Retina (tissue), 1 donor: ENCODE measurements at regions not wholly inside any gene's neighbourhood (a gene's known extent, or its start where the extent isn't known, plus 50 kb on each side); places are given as distances from the start of the nearest gene placed in this dataset.

Source experiments
- DNase-seq: peaks from one replicate; pipeline ENCODE4 v3.0.0-alpha.2; 2016

DNA sequence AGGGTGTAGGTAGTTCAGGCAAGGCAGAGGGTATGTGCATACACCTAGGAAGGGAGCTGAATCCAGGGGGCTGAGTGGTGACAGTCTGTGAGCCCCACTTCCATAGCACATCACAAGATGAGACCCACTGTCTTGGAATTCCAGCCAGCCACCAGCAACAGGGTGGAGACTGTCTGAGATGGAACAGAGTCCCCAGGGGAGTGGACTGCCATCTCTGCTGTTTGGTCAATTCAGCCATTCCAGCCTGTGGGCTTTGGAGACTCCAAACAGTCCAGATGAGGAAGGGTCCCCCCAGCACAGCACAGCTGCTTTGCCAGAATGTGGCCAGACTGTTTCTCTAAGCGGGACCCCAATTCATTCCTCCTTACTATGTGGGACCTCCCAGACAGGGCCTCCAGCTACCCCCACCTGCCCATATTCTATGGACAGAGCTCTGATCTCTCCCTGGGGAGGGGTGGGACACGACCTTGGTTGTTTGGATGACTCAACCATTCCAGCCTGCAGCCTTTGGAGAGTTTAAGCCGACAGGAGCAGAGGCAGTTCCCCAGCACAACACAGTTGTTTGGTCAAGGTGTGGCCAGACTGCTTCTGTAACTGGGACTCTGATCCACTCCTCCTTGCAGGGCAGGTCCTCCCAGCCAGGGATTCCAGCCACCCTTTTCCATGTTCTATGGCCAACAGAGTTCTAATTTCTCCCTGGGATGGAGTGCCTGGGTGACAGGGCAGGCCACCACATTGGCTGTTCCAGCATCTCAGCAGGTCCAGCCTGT lies 178.0 kb downstream of the RND3 start:
- no peak for DNase-seq

DNA sequence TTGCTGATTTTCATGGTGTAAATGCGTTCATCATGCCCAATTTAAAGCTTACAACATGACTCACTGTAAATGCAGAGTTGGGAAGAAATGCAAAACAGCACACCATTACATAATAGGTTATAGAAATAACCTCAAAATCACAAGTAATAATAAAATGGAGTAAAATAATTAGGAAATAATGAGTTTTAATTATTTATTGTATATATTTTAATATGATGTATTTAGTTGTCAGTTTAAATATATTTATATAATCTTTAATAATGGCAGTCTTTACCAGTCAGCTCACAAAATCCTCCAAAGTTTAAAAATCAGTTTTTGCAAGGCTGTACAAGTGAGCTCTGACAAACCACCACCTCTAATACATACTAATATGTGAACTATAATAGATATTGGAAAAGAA lies 180.2 kb downstream of the RND3 start:
- no peak for DNase-seq

DNA sequence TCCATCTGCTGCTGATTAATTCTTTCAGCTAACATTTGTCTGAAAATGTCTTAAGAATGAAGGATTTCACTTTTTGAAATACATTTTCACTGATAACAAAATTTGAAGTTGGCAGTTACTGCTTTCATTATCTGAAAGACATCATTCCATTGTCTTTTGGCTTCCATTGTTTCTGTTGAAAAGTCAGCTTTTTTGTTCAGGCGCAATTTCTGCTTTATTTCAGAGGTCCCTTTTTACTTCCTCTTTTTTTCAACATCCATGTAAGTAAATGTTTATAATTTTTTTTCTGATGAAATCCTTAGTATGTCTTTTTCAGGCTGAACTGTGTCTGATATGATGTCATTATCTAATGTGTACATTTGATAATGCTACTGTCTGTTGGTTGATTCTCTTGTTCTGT lies 184.2 kb downstream of the RND3 start:
- DNase-seq = no peak

DNA sequence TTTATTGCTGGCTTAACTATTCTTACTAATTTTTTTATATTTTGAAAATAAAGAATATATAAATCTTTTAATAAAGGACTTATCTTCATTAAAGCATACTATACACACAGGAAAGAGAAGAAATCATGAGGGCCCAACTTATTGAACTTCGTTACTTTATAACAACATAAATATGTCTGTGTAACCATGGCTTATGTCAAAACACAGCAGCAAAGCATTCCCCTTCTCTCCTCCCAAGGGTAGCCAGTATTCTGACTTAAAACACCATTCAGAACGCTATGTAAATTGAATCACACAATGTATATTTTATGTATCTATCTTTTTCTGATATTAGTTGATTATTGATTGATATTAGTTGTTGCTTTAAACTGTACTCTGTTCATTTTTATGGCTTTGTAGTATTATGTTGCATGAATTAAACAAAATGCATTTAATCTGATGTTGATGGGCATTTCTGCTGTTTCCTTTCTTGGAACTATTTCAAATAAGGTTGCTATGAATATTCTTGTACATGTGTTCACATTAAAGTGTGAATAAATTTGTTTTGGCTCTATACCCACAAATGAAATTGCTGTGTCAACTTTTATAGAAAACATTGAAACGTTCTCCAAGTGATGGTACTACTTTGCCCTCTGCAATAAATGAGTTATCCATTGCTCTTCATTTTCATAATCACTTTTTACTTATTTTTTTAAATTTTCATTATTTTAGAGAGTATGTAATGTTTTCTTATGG lies 188.7 kb downstream of the RND3 start:
- DNase-seq = no peak

DNA sequence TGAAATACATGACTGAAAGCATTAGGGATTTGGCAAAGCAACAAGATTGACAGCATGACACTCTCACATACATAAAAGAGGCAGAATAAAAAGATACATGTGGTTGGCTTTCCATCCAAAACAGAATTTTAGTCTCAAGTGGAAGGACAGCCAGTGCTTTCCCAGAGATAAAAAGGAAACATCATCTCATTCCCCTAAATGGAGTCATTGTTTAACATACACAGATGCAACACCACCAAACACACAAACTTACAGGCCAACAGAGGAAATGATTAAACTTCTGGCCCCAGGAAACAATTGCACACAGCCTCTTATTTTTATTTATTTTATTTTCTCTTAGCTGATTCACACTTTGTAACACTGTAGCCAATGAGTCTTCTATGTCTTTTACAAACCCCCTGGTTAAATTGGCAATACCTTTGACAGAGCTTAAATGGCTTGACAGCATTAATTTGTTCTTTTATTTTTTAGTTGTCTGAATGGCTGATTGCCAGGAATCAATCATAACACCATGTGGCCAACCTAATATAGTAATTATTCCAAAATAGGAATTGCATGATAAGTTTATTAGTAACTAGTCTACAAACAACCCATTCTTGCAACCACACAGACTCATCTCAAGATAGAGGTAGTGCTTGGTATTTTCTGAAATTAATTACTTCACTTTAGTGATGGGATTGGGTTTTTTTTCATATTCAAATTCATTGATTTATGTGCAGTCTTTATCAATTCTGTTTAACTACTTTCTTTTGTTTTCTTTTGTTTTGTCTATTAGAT lies 190.5 kb downstream of the RND3 start:
- no peak for DNase-seq

DNA sequence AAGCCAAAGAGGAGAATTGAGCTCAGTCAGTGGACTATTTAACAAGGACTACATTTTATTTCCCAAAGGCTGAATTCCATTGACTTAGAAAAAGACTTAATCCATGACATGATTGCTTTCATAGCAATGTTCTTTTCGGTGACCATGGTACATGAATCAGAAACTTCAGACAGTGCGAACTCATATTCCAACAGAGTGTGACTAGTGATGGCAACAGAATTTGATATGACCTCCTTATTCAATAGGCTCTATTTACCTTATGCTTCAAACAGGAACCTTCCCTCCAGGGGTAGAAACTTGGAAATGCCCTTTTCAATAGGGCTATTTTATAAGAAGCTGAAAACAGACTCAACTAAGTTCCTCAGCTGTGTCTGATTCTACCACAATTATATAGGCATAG lies 191.9 kb downstream of the RND3 start:
- DNase-seq = no peak

DNA sequence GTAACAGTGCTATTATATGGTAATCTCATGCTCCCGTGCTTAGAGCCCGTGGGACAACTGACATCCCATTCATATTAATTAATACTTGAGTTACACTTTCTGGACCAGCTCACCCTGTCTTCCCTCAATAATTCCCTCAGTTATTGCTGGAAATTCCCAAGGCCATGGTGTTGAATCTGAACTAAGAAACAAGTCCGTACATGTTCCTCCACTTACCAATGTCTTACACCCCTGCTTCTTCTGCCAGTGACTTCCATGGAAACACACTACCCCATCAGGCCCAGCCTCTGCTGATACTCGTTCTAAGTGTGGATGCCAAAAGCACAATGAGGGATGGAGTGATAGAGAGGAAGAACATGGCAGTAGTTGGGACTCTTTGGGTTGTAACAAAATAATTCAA lies 193.7 kb downstream of the RND3 start:
- no peak for DNase-seq

DNA sequence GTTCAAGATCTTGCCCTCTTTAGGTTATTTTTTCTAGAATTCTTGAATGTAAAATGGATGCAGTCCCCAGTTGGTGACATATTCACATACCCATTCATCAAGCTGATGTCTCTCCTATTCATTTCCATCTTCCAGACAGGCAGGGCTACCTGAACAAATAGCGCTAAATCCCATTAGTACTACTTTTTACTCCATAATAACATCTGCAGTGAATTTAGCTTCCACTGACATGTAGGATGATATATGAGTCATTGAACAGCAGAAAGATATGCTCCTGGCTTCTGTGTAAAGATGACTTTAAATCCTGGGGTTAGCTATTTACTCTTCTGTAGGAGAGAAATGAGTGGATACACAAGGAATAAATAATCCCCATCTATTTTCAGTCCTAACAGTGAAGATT lies 194.7 kb downstream of the RND3 start:
- DNase-seq = no peak

DNA sequence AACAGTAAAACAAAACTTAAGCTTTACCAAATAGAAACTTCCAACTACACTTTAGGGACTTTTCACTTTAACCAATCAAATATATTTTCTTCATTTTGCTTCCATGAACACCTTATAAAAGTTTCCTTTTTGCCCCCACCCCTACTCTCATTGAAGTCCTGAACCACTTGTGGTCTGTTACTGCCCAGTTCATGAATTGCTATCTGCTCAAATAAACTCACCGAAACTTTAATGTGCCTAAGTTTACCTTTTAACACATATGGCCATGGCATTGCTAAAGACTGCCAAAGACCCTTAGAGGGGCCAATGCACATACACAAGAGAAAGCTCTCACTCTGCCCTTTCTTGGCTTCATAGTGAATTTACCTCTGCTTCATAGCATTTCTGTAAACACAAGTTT lies 195.3 kb downstream of the RND3 start:
- no peak for DNase-seq

DNA sequence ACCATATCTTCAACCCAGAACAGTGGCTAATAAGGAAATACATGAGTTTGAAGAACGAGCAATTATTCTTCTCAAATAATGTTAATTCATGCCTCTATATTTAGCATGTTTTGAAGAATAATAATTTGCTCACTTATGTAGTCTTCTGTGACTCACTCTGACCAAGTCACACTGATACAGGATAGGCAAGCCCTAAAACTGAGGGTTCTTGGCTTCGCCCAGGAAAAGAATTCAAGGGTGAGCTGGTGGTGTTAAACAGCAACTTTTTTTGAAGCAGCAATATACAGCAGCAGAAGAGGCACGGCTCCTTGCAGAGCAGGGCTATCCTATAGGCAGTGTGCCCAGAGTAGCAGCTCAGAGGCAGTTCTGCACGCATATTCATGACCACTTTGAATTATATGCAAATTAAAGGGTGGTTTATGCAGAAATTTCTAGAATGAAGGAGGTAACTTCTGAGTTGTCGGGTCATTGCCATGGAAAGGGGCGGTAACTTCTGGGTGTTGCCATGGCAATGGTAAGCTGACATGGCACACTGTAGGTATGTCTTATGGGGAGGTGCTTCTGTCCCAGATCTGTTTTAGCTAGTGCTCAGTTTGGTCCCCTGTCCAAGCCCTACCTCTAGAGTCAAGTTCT lies 200.6 kb downstream of the RND3 start:
- no peak for DNase-seq

DNA sequence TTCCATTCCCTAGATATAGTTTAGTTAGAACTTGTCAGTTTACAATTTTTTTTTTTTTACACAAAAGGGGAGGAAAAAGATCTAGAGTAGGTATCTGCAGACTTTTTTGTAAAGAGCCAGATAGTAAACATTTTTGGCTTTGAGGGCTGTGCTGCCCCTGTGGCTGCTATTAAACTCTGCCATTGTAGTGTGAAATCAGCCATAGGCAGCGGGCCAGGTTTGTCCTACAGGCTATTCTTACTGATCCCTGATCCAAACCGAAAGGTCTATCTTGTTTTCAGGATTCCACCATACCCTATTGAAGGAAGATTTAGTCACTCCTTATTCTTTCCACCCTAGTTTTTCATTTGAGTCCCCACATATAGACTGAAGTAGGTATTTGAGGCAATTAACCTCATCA lies 203.4 kb downstream of the RND3 start:
- DNase-seq = no peak

DNA sequence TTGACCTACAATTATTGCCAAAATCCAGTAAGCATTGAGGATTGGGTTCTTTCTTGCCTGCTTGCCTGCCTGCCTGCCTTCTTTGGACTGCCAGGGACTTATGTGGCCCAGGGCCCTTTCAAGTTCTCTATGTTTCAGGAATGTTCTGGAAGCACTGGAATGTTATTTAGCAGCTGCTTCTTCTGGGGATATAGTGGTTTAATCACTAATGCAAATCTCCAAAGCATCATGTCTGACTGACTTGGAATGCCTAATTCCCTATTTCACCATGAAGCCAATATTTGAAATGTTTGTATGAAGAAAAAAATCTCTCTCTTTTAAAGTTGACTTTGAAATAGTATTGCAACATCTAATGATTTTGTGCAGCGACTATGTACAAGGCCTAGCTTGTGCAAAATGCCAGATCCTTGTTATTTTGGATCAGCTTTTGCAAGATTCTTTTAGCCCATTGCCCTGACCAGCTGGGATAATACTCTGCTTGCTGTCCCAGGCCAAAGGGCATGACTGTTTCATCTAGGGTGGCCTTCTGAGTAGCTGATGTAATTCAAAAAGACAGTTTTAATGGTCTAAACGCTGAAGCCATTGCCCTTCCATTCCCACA lies 204.6 kb downstream of the RND3 start:
- DNase-seq = no peak

DNA sequence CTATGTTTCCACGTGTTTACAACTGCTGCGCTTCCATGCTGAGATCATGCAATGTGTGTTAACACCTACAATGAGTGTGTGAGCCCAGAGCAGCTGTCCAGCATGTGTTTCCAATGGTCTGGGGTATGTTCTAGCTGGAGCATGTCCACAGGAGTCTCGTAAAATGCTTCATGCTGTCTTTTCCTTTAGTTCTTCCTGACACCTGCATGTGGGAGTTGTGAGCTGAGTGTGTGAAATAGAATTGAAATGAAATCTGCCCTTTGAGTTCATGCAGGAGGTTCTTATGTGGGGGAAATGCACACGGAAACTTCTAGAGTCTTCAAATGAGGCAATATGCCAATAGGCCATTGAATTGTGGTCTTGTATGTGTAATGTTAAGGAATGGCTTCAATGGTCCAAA lies 205.1 kb downstream of the RND3 start:
- no peak for DNase-seq

DNA sequence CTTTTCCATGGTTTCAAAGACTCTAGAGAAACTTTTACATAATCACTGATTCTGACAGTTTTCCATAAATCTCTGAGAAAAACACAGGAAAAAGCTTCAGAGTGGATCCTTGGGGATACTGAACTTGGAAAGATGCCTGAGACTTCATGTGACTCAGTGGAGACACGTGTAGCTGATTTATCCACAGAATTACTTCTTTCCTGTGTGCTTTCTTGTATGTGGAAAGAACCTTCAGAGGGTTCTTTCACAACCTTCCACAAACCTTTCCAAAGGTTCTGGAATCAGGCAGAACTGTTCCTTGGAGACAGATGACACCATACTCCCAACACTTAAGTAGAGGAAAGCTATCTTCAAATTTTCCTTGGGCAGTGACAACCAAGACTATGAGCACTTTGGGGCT lies 207.2 kb downstream of the RND3 start:
- no peak for DNase-seq

DNA sequence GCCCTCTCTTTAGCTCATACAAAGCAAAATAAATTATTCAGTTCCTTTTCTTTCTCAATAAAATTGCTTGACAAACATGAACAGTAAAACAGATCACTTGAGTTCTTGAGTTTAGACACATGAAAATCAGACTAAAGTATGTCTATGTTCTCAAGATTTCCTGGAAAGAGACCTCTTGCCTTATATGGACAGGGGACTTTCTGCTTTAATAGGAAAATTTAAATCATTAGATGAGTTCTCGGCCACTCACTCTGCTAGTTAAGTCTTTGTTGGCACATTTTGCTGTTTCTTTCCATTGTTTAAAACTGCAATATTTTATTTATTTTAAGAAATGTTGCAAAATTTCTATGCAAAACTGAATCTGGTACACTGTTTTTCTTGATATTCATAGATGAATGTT lies 207.8 kb downstream of the RND3 start:
- DNase-seq = no peak

DNA sequence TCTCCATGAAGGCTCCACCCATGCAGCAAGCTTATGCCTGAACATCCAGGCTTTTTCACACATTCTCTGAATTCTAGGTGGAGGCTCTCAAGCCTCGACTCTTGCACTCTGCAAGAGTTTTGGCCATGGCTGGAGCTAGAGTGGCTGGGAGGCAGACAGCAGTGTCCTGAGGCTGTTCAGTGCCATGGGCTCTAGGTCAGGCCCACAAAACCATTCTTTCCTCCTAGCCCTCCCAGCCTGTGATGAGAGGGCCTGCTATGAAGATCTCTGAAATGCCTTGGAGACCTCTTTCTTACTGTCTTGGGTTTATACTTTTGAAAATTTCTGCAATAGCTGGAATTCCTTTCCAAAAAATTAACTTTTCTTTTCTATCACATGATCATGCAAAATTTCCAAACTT lies 210.7 kb downstream of the RND3 start:
- no peak for DNase-seq

DNA sequence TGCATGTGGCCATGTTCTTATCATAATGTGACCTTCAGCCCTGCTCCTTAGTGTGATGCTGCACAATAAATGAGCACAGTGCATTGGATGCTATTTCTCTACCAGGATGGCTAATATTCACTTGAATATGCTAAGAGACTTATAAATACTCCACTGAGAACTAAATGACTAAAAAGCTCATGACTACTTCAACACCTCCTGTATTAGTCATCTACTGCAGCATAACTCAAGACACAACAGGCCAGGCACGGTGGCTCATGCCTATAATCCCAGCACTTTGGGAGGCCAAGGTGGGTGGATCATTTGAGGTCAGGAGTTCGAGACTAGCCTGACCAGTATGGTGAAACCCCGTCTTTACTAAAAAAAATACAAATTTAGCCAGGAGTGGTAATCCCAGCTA lies 213.4 kb downstream of the RND3 start:
- no peak for DNase-seq

DNA sequence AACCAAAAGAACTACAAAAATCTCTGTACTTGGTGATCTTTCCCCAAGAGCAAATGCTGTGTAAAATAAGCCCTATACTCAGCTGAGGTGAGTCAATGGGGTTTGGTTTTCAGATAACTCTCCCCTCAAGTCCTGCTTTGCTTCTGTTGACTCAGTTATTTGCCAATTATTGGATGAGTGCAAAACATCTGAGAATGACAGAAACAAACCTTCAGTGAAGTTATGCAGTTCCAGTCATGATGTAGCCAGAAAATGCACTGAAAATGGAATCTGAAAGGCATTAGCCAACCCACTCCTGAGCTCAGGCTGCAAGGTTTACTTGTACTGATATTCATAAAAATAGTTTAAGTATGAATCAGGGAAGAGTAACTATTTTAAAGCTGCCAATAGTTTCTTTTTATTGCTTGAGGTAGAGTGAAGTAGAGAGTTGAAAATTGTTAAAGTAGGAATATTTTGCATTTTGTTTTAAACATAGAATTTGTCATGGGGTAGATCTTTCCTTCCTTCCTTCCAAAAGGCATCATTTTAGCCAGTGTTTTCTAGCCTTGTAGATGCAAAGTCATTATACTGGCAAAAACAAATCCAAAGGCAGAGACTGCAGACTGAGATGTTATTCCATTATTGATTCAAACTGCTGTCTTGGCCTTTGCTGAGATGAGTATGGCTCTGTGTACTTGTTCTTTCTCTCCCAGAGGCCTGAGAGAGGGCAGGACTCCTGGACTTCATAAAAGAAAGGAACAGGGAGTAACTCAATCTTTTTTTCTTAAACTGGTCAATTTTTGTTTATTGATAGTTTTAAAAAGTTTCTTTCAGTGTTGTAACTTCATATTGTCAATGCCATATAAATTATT lies 215.3 kb downstream of the RND3 start:
- no peak for DNase-seq

DNA sequence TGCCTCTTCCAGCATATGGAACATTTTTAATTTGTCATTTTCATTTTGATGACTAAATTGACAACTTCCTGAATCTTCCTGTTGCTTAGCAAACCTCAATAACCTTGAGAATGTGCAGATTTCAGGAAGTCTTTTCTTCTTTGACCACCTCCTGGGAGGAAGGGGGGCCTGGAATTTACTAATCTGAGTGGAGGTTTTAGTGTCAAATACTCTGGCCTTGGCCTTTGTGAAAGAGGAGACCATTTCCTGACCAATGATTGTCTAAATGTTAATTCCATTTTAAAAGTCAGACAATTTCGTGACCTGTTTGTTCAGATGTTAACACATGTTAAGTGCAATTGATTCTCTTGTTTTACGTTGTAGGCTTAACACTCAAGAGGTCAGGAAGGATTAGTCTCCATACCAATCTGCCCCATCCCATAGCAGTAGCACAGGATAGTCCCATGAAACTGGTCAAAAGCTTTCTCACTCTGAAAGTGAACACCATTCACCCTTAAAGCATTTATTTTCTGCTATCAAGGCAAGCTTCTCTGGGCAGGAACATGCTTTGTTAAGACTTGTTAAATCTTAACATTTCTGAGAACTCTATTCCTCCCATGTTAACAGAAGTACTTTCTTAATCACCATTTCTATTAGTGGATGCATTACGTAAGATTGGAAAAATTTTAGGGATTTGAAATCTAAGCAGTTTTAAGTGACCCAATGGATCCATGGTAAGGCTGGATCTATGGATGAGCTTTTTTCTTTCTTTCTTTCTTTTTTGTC lies 219.6 kb downstream of the RND3 start:
- no peak for DNase-seq

DNA sequence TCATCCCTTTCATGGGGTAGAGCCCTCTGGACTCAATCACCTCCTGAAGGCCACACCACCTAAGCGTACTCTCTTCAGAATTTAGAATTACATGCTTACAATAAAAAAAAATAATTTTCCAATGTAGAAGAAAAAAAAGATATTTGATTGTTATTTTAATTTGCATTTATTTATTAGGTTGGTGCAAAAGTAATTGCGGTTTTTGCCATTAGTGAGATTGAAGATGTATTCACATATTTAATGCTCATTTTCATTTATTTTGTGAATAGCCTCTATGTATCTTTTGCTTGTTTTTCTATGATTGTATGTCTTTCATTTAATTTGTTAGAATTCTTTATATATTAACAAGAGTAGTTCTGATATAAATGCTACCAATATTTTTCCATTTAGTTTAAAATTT lies 220.5 kb downstream of the RND3 start:
- DNase-seq = no peak

DNA sequence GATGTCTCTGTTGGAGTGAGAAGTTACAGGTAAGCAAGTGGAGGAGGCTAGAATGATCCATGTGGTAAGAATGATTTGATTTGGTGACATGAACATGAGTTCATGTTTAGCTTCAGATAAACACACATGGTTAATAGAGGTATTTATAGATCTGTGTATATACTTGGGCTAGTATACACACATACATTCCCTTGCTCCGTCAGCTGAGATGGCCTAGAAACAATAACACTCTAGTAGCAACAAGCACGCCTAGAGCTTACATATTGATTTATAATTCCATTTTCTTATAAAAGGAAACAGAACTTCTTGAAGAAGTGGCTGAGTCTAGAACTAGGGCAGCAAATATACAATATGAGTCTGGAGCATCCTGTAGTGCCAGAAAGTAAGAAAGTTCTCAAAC lies 223.0 kb downstream of the RND3 start:
- no peak for DNase-seq
